RWPE2 (cell line): ENCODE measurements at regions not wholly inside any gene's neighbourhood (a gene's known extent, or its start where the extent isn't known, plus 50 kb on each side); places are given as distances from the start of the nearest gene placed in this dataset.

Experiments
- ATAC-seq: fragments of 200-7000 bp; cut with Tn5 transposase; 3 replicates; pipeline ENCODE4 v1.9.1; 2021; ENCODE audit warnings: low read depth
- DNase-seq: peaks from one replicate; pipeline ENCODE4 v3.0.0-alpha.2; 2020; ENCODE audit warnings: low spot score
- H3K27ac ChIP-seq: fragments of 450-650 bp; 2 replicates; pipeline ENCODE4 v1.5.1; 2017; ENCODE audit warnings: mild to moderate bottlenecking; ENCODE audit not compliant: poor library complexity, severe bottlenecking
- H3K27me3 ChIP-seq: fragments of 250-450 bp; sonication (Bioruptor Pico); 2 replicates; pipeline ENCODE4 v1.5.1; 2021; ENCODE audit warnings: mild to moderate bottlenecking, moderate library complexity; ENCODE audit not compliant: insufficient read depth, poor library complexity, severe bottlenecking
- H3K36me3 ChIP-seq: fragments of 250-450 bp; sonication (Bioruptor Pico); 2 replicates; pipeline ENCODE4 v1.5.1; 2020; ENCODE audit warnings: low read depth, mild to moderate bottlenecking, moderate library complexity
- H3K4me1 ChIP-seq: fragments of 250-450 bp; sonication (Bioruptor Pico); 2 replicates; pipeline ENCODE4 v1.5.1; 2021; ENCODE audit warnings: mild to moderate bottlenecking, moderate library complexity; ENCODE audit not compliant: insufficient read depth, poor library complexity, severe bottlenecking
- H3K4me3 ChIP-seq: fragments of 250-450 bp; sonication (Bioruptor Pico); 2 replicates; pipeline ENCODE4 v1.5.1; 2021; ENCODE audit warnings: mild to moderate bottlenecking, moderate library complexity; ENCODE audit not compliant: severe bottlenecking
- H3K9me3 ChIP-seq: fragments of 250-450 bp; sonication (Bioruptor Pico); 2 replicates; pipeline ENCODE4 v1.5.1; 2021; ENCODE audit warnings: mild to moderate bottlenecking, moderate library complexity; ENCODE audit not compliant: severe bottlenecking
- CTCF ChIP-seq: fragments of 450-650 bp; IDR thresholded peaks from one replicate; pipeline ENCODE4 v1.5.1; 2017; ENCODE audit warnings: mild to moderate bottlenecking, moderate library complexity; ENCODE audit not compliant: poor library complexity, severe bottlenecking

GRCh38 chr7:124120911-124121310, 88.0 kb upstream of the TMEM229A start:
- H3K27me3 ChIP-seq: no peaks in the 10 kb centered on the region
- DNase-seq (no peak), ATAC-seq (no peak)
- no peaks in the 10 kb centered on the region for H3K9me3 ChIP-seq
- no peaks in the 10 kb centered on the region for H3K36me3 ChIP-seq
- no peak overlapping the region for H3K27ac ChIP-seq
- no peak overlapping the region for H3K4me3 ChIP-seq
- H3K4me1 ChIP-seq: peaks cover 4% of the 10 kb centered on the region
- TF ChIP-seq CTCF: no peak

DNA sequence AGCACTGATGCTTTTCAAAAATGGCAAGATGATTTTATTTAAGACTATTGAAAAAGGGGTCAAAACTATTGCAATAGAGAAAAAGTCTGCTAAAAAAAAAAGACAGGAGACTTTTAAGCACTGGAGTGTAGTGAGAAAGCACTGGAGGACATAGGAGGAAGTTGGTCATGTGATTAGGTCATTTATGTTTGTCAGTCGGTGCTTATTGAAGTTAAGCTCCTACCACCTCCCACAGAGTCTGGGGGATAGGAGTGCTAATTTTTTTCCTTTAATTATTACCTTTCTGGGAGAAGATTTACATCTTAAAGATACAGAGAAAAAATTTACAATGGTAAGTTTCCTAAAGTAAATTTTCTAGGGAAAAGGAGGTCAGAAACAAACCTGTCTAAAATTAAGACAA, 80.2 kb upstream of the TMEM229A start:
- ATAC-seq (no peak), DNase-seq (no peak)
- no peak for TF ChIP-seq CTCF
- Histone ChIP-seq H3K4me1 (no peaks in the 10 kb centered on the region), H3K27ac (no peak overlapping the region), H3K36me3 (no peaks in the 10 kb centered on the region), H3K9me3 (no peaks in the 10 kb centered on the region), H3K4me3 (no peak overlapping the region), H3K27me3 (no peaks in the 10 kb centered on the region)

DNA sequence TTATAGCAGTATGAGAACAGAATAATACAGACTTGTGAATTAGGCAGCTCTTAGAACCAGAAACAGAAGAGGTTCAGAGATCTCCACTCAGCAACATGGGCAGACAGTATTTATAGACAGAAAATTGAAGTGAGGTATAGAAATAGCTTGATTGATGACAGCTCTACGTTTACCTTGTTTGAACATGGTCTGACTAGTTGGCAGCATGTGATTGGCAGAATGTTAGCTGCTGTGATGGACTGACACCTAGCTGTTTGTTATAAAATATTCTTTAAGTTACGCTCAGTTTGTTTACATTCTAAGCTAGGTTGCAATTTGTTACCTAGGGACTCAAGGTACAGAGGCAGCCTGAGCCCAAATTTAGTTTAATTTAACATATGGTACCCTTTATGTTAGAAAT, 73.7 kb upstream of the TMEM229A start:
- Histone ChIP-seq H3K27ac (no peak overlapping the region), H3K36me3 (no peaks in the 10 kb centered on the region), H3K27me3 (peaks cover 4% of the 10 kb centered on the region), H3K4me3 (no peak overlapping the region), H3K9me3 (no peaks in the 10 kb centered on the region), H3K4me1 (no peaks in the 10 kb centered on the region)
- TF ChIP-seq CTCF: no peak
- DNase-seq (no peak), ATAC-seq (no peak)

DNA sequence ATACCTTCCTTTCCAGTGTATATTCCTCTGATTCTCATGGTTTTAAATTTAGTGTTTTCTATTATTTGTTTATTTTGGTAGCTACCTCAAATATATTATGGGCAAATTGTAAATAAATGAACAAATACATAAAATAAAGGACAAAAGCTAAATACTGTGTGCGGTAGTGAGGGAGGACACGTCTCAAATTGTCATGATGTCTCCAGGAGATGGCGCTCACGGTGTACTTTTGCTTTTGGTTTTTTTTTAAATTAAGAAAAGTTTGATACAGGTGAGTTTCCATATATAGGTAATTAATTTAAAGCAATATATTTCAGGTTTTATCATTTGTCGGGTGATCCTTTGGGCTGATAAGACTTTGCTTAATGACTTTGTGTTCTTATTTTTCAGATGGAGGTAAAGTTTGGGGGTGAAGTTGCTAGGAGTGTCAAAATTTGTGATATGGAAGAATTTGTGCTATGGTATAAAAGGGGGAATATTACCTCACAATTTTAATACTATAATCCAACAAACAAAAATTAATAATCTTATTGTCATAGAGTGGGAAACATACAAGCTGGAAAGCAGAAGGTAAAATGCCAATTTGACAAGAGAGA, 68.4 kb upstream of the TMEM229A start:
- Histone ChIP-seq H3K27me3 (peaks cover 8% of the 10 kb centered on the region), H3K27ac (no peak overlapping the region)
- DNase-seq: no peak

More for the DNA sequence above, 68.4 kb upstream of the TMEM229A start:
- no peaks in the 10 kb centered on the region for H3K9me3 ChIP-seq
- H3K36me3 ChIP-seq: no peaks in the 10 kb centered on the region
- ATAC-seq: no peak
- H3K4me3 ChIP-seq: no peak overlapping the region
- TF ChIP-seq CTCF: peak; percentile 64
- H3K4me1 ChIP-seq: no peaks in the 10 kb centered on the region
